ENCODE measurements at regions not wholly inside any gene's neighbourhood (a gene's known extent, or its start where the extent isn't known, plus 50 kb on each side); places are given as distances from the start of the nearest gene placed in this dataset.

- no TSS peak for BruUV-seq (replicated peaks)
Measured at GRCh38 chr9:31290731-31291130, 1093.7 kb upstream of the ACO1 start.

GRCh38 chr9:31302620-31303418 lies 1081.6 kb upstream of the ACO1 start:
- in situ Hi-C loops (cut with HindIII; ENCODE audit: low pct_unique_long_range_greater_than_20kb, low sequenced_read_pairs) (no loop called here), intact Hi-C loops (cut with micrococcal nuclease; ENCODE audit: unreplicated experiment) (no loop called here)
- TF ChIP-seq SIN3A (IDR thresholded peaks at IDR 0.05; ENCODE audit: borderline replicate concordance, insufficient read depth, low read depth, low read length) (no peak), POLR2AphosphoS5 (IDR thresholded peaks at IDR 0.05; ENCODE audit: low read depth, low read length) (no peak), TCF7L2 (IDR thresholded peaks at IDR 0.05; ENCODE audit: low read depth, low read length) (no peak), REST (IDR thresholded peaks at IDR 0.05; ENCODE audit: insufficient read depth in 1 of 2, low read depth in 2 of 2, low read length in 1 of 2) (no peak), CTCF (IDR thresholded peaks at IDR 0.05) (no peak)
- Histone ChIP-seq H3K27ac (ENCODE audit: low read length) (no peak overlapping the region), H3K27me3 (ENCODE audit: control insufficient read depth, insufficient read depth, low read length) (no peaks in the 10 kb centered on the region), H3K9me3 (ENCODE audit: control insufficient read depth, insufficient read depth, low read depth, low read length) (no peaks in the 10 kb centered on the region), H3K36me3 (ENCODE audit: control insufficient read depth, insufficient read depth, low read length) (no peaks in the 10 kb centered on the region), H3K4me3 (ENCODE audit: low read depth in 2 of 2, low read length in 2 of 2) (no peak overlapping the region), H3K4me1 (ENCODE audit: control insufficient read depth, insufficient read depth, low read length) (no peaks in the 10 kb centered on the region)
- BruUV-seq (replicated peaks): no TSS peak
- DNase-seq (ENCODE audit: low read depth, low spot score) (no peak), ATAC-seq (no peak)
- POLR2A ChIA-PET: no interaction called here
- CTCF ChIA-PET: no interaction called here

More at GRCh38 chr9:31290731-31291130, 1093.7 kb upstream of the ACO1 start:
- Histone ChIP-seq H3K9me3 (ENCODE audit: control insufficient read depth, insufficient read depth, low read depth, low read length) (no peaks in the 10 kb centered on the region; the same call in 1 of the 2 replicates), H3K4me1 (ENCODE audit: control insufficient read depth, insufficient read depth, low read length) (no peaks in the 10 kb centered on the region), H3K27ac (ENCODE audit: low read length) (no peak overlapping the region), H3K27me3 (ENCODE audit: control insufficient read depth, insufficient read depth, low read length) (no peaks in the 10 kb centered on the region), H3K36me3 (ENCODE audit: control insufficient read depth, insufficient read depth, low read length) (no peaks in the 10 kb centered on the region), H3K4me3 (ENCODE audit: low read depth in 2 of 2, low read length in 2 of 2) (no peak overlapping the region)
- intact Hi-C loops (cut with micrococcal nuclease; ENCODE audit: unreplicated experiment): no loop called here
- ChIA-PET CTCF (interaction anchor here (0.6 kb wide), 1 partner anchor 161 kb away, joined by 3 read pairs; no protein-coding TSS in a partner anchor), POLR2A (no interaction called here)
- no peak for TF ChIP-seq TCF7L2 (IDR thresholded peaks at IDR 0.05; ENCODE audit: low read depth, low read length)
- TF ChIP-seq CTCF (IDR thresholded peaks at IDR 0.05): no peak
- TF ChIP-seq POLR2AphosphoS5 (IDR thresholded peaks at IDR 0.05; ENCODE audit: low read depth, low read length): no peak
- no peak for TF ChIP-seq REST (IDR thresholded peaks at IDR 0.05; ENCODE audit: insufficient read depth in 1 of 2, low read depth in 2 of 2, low read length in 1 of 2)
- TF ChIP-seq SIN3A (IDR thresholded peaks at IDR 0.05; ENCODE audit: borderline replicate concordance, insufficient read depth, low read depth, low read length): no peak
- DNase-seq (ENCODE audit: low read depth, low spot score) (no peak), ATAC-seq (no peak)
- in situ Hi-C loops (cut with HindIII; ENCODE audit: low pct_unique_long_range_greater_than_20kb, low sequenced_read_pairs): no loop called here
